PC-9 (cell line): ENCODE measurements at regions not wholly inside any gene's neighbourhood (a gene's known extent, or its start where the extent isn't known, plus 50 kb on each side); places are given as distances from the start of the nearest gene placed in this dataset.
A peak's percentile ranks its signal among the peaks of the same experiment; 100 is the strongest.

ENCODE experiments used
- BruUV-seq: library from RNA; stranded (reverse); fragments of 400-500 nt; replicated peaks from 2 replicates; lab custom pipeline; 2021; lab: Mats Ljungman, UMichigan
- CTCF ChIA-PET: fragments of 300-600 bp; sonication (Branson Sonifier 250); formaldehyde crosslinking; loops from one replicate; lab custom pipeline; 2022; ENCODE audit warnings: antibody characterized with exemption; lab: Charles Lee
- POLR2A ChIA-PET: fragments of 300-600 bp; sonication (Branson Sonifier 250); formaldehyde crosslinking; loops from one replicate; lab custom pipeline; 2022; ENCODE audit warnings: antibody characterized with exemption; ENCODE audit not compliant: unreplicated experiment; lab: Charles Lee
- DNase-seq, 2 experiments: peaks; one replicate each; pipeline versions ENCODE4 v3.0.0 to v3.0.0-alpha.2; 2015 to 2022; ENCODE audit warnings: mixed read lengths in 1 of 2
- H2AFZ ChIP-seq: fragments of 200-600 bp; sonication (generic); 2 replicates; pipeline ENCODE4 v1.8.1; 2017; ENCODE audit warnings: antibody characterized with exemption
- H3F3A ChIP-seq: fragments of 200-600 bp; sonication (generic); 2 replicates; pipeline ENCODE4 v1.8.1; 2017; ENCODE audit warnings: antibody characterized with exemption, mild to moderate bottlenecking, low read depth; ENCODE audit not compliant: insufficient read depth
- H3K27ac ChIP-seq: fragments of 200-600 bp; sonication (generic); 2 replicates; pipeline ENCODE4 v1.6.1; 2016; ENCODE audit warnings: mixed run types
- H3K27me3 ChIP-seq: fragments of 200-600 bp; sonication (generic); 2 replicates; pipeline ENCODE4 v1.6.1; 2016; ENCODE audit warnings: low read depth, mixed run types; ENCODE audit not compliant: insufficient read depth
- H3K36me3 ChIP-seq: fragments of 200-600 bp; sonication (generic); 2 replicates; pipeline ENCODE4 v1.6.1; 2016; ENCODE audit warnings: low read depth, mixed run types
- H3K4me1 ChIP-seq: fragments of 200-600 bp; sonication (generic); replicated peaks from 2 replicates; pipeline ENCODE4 v1.6.1; 2016; ENCODE audit warnings: mixed run types; ENCODE audit not compliant: insufficient read depth
- H3K4me2 ChIP-seq: fragments of 200-600 bp; sonication (generic); 2 replicates; pipeline ENCODE4 v1.6.1; 2017; ENCODE audit warnings: mixed run types
- H3K4me3 ChIP-seq: fragments of 200-600 bp; sonication (generic); 2 replicates; pipeline ENCODE4 v1.6.1; 2016; ENCODE audit warnings: mixed run types
- H3K79me2 ChIP-seq: fragments of 200-600 bp; sonication (generic); 2 replicates; pipeline ENCODE4 v1.6.1; 2017; ENCODE audit warnings: low read depth, mixed run types
- H3K9me2 ChIP-seq: fragments of 200-600 bp; sonication (generic); 2 replicates; pipeline ENCODE4 v1.8.1; 2017; ENCODE audit warnings: mild to moderate bottlenecking; ENCODE audit not compliant: insufficient read depth
- H3K9me3 ChIP-seq: fragments of 200-600 bp; sonication (generic); 2 replicates; pipeline ENCODE4 v1.8.1; 2016; ENCODE audit warnings: low read depth; ENCODE audit not compliant: insufficient read depth
- H4K20me1 ChIP-seq: fragments of 200-600 bp; sonication (generic); 2 replicates; pipeline ENCODE4 v1.8.1; 2017; ENCODE audit not compliant: insufficient read depth
- CTCF ChIP-seq: fragments of 200-600 bp; sonication (generic); conservative IDR thresholded peaks from 2 replicates; pipeline ENCODE4 v1.6.1; 2017; ENCODE audit warnings: mixed run types, antibody characterized with exemption, mild to moderate bottlenecking, moderate library complexity
- EZH2 ChIP-seq: fragments of 200-600 bp; sonication (generic); IDR thresholded peaks from 2 replicates; pipeline ENCODE4 v1.8.0; 2017; ENCODE audit warnings: antibody characterized with exemption, low read depth
- intact Hi-C: fragments of 100-400 bp; cut with micrococcal nuclease; formaldehyde crosslinking; loops from one replicate; pipeline ENCODE4 v1.10.0; 2022; ENCODE audit not compliant: unreplicated experiment

GRCh38 chr2:166634706-166635105 lies 140.7 kb upstream of the SCN7A start:
- no peaks in the 10 kb centered on the region for H3K9me3 ChIP-seq
- no peak overlapping the region for H3K4me2 ChIP-seq
- CTCF ChIA-PET, result no interaction called here
- no peak overlapping the region for H3K27ac ChIP-seq
- no peaks in the 10 kb centered on the region for H3F3A ChIP-seq
- no peaks in the 10 kb centered on the region for H3K4me1 ChIP-seq
- POLR2A ChIA-PET, result no interaction called here
- no peaks in the 10 kb centered on the region for H3K9me2 ChIP-seq
- H3K79me2 ChIP-seq, result no peaks in the 10 kb centered on the region
- no peak overlapping the region for H2AFZ ChIP-seq
- H4K20me1 ChIP-seq, result no peaks in the 10 kb centered on the region
- H3K36me3 ChIP-seq, result no peaks in the 10 kb centered on the region
- H3K27me3 ChIP-seq, result no peaks in the 10 kb centered on the region
- H3K4me3 ChIP-seq, result no peak overlapping the region
- no peak for DNase-seq
- intact Hi-C loops, result no loop called here
- no TSS peak for BruUV-seq
- TF ChIP-seq CTCF (no peak), EZH2 (no peak)

- H3K9me2 ChIP-seq, result no peaks in the 10 kb centered on the region
- CTCF ChIA-PET, result no interaction called here
- H3K79me2 ChIP-seq, result no peaks in the 10 kb centered on the region
- peak in 1 of 2 experiments; percentile 29 for DNase-seq
- H3K27ac ChIP-seq, result no peak overlapping the region
- no TSS peak for BruUV-seq
- no peaks in the 10 kb centered on the region for H3K9me3 ChIP-seq
- no peak overlapping the region for H2AFZ ChIP-seq
- no peaks in the 10 kb centered on the region for H3K27me3 ChIP-seq
- H4K20me1 ChIP-seq, result no peaks in the 10 kb centered on the region
- no peak overlapping the region for H3K4me2 ChIP-seq
- POLR2A ChIA-PET, result no interaction called here
- H3K4me1 ChIP-seq, result no peaks in the 10 kb centered on the region
- no peaks in the 10 kb centered on the region for H3K36me3 ChIP-seq
- intact Hi-C loops, result no loop called here
- no peaks in the 10 kb centered on the region for H3F3A ChIP-seq
- H3K4me3 ChIP-seq, result no peak overlapping the region
- no peak for TF ChIP-seq EZH2
- TF ChIP-seq CTCF, result no peak
Measured at GRCh38 chr2:166632616-166633015, 138.6 kb upstream of the SCN7A start.

GRCh38 chr2:166628478-166629136 lies 134.6 kb upstream of the SCN7A start:
- no TSS peak for BruUV-seq
- DNase-seq, result peak in 1 of 2 experiments; percentile 25
- Histone ChIP-seq H3K4me2 (no peak overlapping the region), H3K4me3 (no peak overlapping the region), H4K20me1 (no peaks in the 10 kb centered on the region), H3K4me1 (no peaks in the 10 kb centered on the region), H3K27ac (no peak overlapping the region), H3F3A (no peaks in the 10 kb centered on the region), H3K9me3 (no peaks in the 10 kb centered on the region), H2AFZ (no peak overlapping the region), H3K36me3 (no peaks in the 10 kb centered on the region), H3K79me2 (no peaks in the 10 kb centered on the region), H3K27me3 (no peaks in the 10 kb centered on the region), H3K9me2 (no peaks in the 10 kb centered on the region)
- intact Hi-C loops, result no loop called here
- CTCF ChIA-PET, result interaction anchor here (0.7 kb wide), 1 partner anchor 1511 kb away, joined by 5 read pairs; no protein-coding TSS in a partner anchor
- POLR2A ChIA-PET, result no interaction called here
- TF ChIP-seq EZH2 (no peak), CTCF (no peak)
